ENCODE measurements at regions not wholly inside any gene's neighbourhood (a gene's known extent, or its start where the extent isn't known, plus 50 kb on each side); places are given as distances from the start of the nearest gene placed in this dataset.

- H3K27ac ChIP-seq: no peak overlapping the region
- 93% methylated on average over 1 of the region's 1 CpG for WGBS (ENCODE audit: low lambda C conversion rate, missing lambda C conversion rate)
- TF ChIP-seq CTCF (IDR thresholded peaks at IDR 0.05; ENCODE audit: poor library complexity) (no peak), EZH2phosphoT487 (IDR thresholded peaks at IDR 0.05; ENCODE audit: low read depth, severe bottlenecking, unreplicated experiment) (no peak)
- no peaks in the 10 kb centered on the region for H4K20me1 ChIP-seq (ENCODE audit: insufficient read depth, poor library complexity, severe bottlenecking)
- H3K4me1 ChIP-seq (ENCODE audit: insufficient read depth): no peaks in the 10 kb centered on the region
- H3K9me3 ChIP-seq (ENCODE audit: low read depth): no peaks in the 10 kb centered on the region
- no peaks in the 10 kb centered on the region for H3K9me2 ChIP-seq (replicated peaks; ENCODE audit: insufficient read depth)
- H3K36me3 ChIP-seq (replicated peaks; ENCODE audit: insufficient read depth, low read depth): no peaks in the 10 kb centered on the region
- no peak overlapping the region for H3K4me3 ChIP-seq
- H2AFZ ChIP-seq: no peak overlapping the region
- H3K79me2 ChIP-seq: no peaks in the 10 kb centered on the region
- no peak for DNase-seq (ENCODE audit: low spot score)
- H3K27me3 ChIP-seq: no peaks in the 10 kb centered on the region
- H3K4me2 ChIP-seq: no peak overlapping the region
These were observed 979.1 kb upstream of the CITED2 start for GRCh38 chr6:140353536-140353935.

GRCh38 chr6:140346428-140346827 lies 972.0 kb upstream of the CITED2 start:
- no peaks in the 10 kb centered on the region for H3K36me3 ChIP-seq (replicated peaks; ENCODE audit: insufficient read depth, low read depth)
- H4K20me1 ChIP-seq (ENCODE audit: insufficient read depth, poor library complexity, severe bottlenecking): no peaks in the 10 kb centered on the region
- no peak overlapping the region for H3K27ac ChIP-seq
- H3K9me2 ChIP-seq (replicated peaks; ENCODE audit: insufficient read depth): no peaks in the 10 kb centered on the region
- no peaks in the 10 kb centered on the region for H3K9me3 ChIP-seq (ENCODE audit: low read depth)
- no peaks in the 10 kb centered on the region for H3K27me3 ChIP-seq
- no peak overlapping the region for H3K4me2 ChIP-seq
- no peak overlapping the region for H2AFZ ChIP-seq
- no peak for TF ChIP-seq EZH2phosphoT487 (IDR thresholded peaks at IDR 0.05; ENCODE audit: low read depth, severe bottlenecking, unreplicated experiment)
- no peak for TF ChIP-seq CTCF (IDR thresholded peaks at IDR 0.05; ENCODE audit: poor library complexity)
- no peak for TF ChIP-seq EZH2 (IDR thresholded peaks at IDR 0.05; ENCODE audit: borderline replicate concordance)
- 70% methylated on average over 5 of the region's 5 CpGs for WGBS (ENCODE audit: low lambda C conversion rate, missing lambda C conversion rate)
- H3K79me2 ChIP-seq: no peaks in the 10 kb centered on the region
- no peak overlapping the region for H3K4me3 ChIP-seq
- no peaks in the 10 kb centered on the region for H3K4me1 ChIP-seq (ENCODE audit: insufficient read depth)
- DNase-seq (ENCODE audit: low spot score): no peak

- Histone ChIP-seq H3K4me3 (no peak overlapping the region), H3K79me2 (no peaks in the 10 kb centered on the region), H3K27me3 (no peaks in the 10 kb centered on the region), H4K20me1 (ENCODE audit: insufficient read depth, poor library complexity, severe bottlenecking) (no peaks in the 10 kb centered on the region), H3K4me1 (ENCODE audit: insufficient read depth) (no peaks in the 10 kb centered on the region), H3K36me3 (replicated peaks; ENCODE audit: insufficient read depth, low read depth) (no peaks in the 10 kb centered on the region), H3K4me2 (no peak overlapping the region), H3K9me3 (ENCODE audit: low read depth) (no peaks in the 10 kb centered on the region), H2AFZ (no peak overlapping the region), H3K9me2 (replicated peaks; ENCODE audit: insufficient read depth) (no peaks in the 10 kb centered on the region), H3K27ac (no peak overlapping the region)
- TF ChIP-seq EZH2 (IDR thresholded peaks at IDR 0.05; ENCODE audit: borderline replicate concordance) (no peak), CTCF (IDR thresholded peaks at IDR 0.05; ENCODE audit: poor library complexity) (no peak), EZH2phosphoT487 (IDR thresholded peaks at IDR 0.05; ENCODE audit: low read depth, severe bottlenecking, unreplicated experiment) (no peak)
- WGBS (ENCODE audit: low lambda C conversion rate, missing lambda C conversion rate): 68% methylated on average over 3 of the region's 3 CpGs
- DNase-seq (ENCODE audit: low spot score): no peak
These were observed 971.5 kb upstream of the CITED2 start for GRCh38 chr6:140345935-140346334.

All from hepatocyte (in vitro differentiated cells).